H4 (cell line): ENCODE measurements at regions not wholly inside any gene's neighbourhood (a gene's known extent, or its start where the extent isn't known, plus 50 kb on each side); places are given as distances from the start of the nearest gene placed in this dataset.
A peak's percentile ranks its signal among the peaks of the same experiment; 100 is the strongest.

ENCODE experiments used
- DNase-seq: peaks from one replicate; pipeline ENCODE4 v3.0.0-alpha.2; 2015; ENCODE audit warnings: low spot score

GRCh38 chr7:47691988-47692387 is 110.1 kb upstream of the TNS3 start:
- DNase-seq = no peak

- DNase-seq = no peak
Measured at GRCh38 chr7:47690902-47691558, 109.1 kb upstream of the TNS3 start.

- no peak for DNase-seq
Measured at GRCh38 chr7:47689558-47689957, 107.6 kb upstream of the TNS3 start.

- no peak for DNase-seq
Measured at GRCh38 chr7:47688311-47689100, 106.6 kb upstream of the TNS3 start.

- DNase-seq = no peak
Measured at GRCh38 chr7:47685712-47686376, 103.9 kb upstream of the TNS3 start.

- DNase-seq = no peak
Measured at GRCh38 chr7:47685151-47685550, 103.2 kb upstream of the TNS3 start.

- no peak for DNase-seq
Measured at GRCh38 chr7:47684728-47685127, 102.8 kb upstream of the TNS3 start.

GRCh38 chr7:47683485-47683898 is 101.6 kb upstream of the TNS3 start:
- DNase-seq = no peak

- DNase-seq = no peak
Measured at GRCh38 chr7:47682874-47683273, 101.0 kb upstream of the TNS3 start.

- no peak for DNase-seq
Measured at GRCh38 chr7:47681249-47681810, 99.4 kb upstream of the TNS3 start.

GRCh38 chr7:47678641-47679380 is 96.9 kb upstream of the TNS3 start:
- no peak for DNase-seq

- DNase-seq = peak; percentile 76
Measured at GRCh38 chr7:47677664-47678063, 95.8 kb upstream of the TNS3 start.

GRCh38 chr7:47677093-47677492 is 95.2 kb upstream of the TNS3 start:
- no peak for DNase-seq

- no peak for DNase-seq
Measured at GRCh38 chr7:47672977-47673381, 91.1 kb upstream of the TNS3 start.

- DNase-seq = no peak
Measured at GRCh38 chr7:47672271-47672791, 90.4 kb upstream of the TNS3 start.

GRCh38 chr7:47671358-47671757 is 89.4 kb upstream of the TNS3 start:
- DNase-seq = no peak

GRCh38 chr7:47670729-47671128 is 88.8 kb upstream of the TNS3 start:
- no peak for DNase-seq

- DNase-seq = peak; percentile 76
Measured at GRCh38 chr7:47669901-47670384, 88.0 kb upstream of the TNS3 start.

- peak; percentile 99 for DNase-seq
Measured at GRCh38 chr7:47669178-47669891, 87.4 kb upstream of the TNS3 start.

- DNase-seq = no peak
Measured at GRCh38 chr7:47666164-47666862, 84.4 kb upstream of the TNS3 start.
